H9 (cell line): ENCODE measurements at regions not wholly inside any gene's neighbourhood (a gene's known extent, or its start where the extent isn't known, plus 50 kb on each side); places are given as distances from the start of the nearest gene placed in this dataset.

Experiments
- DNase-seq: peaks from one replicate; pipeline ENCODE4 v3.0.0-alpha.2; 2017
- H2AFZ ChIP-seq: one replicate; pipeline ENCODE4 v1.6.1; 2013; ENCODE audit warnings: mild to moderate bottlenecking, low read length, control low read depth, moderate library complexity
- H2AK5ac ChIP-seq: 2 replicates; pipeline ENCODE4 v1.6.1; 2013; ENCODE audit warnings: low read length, control low read depth, mixed read lengths; ENCODE audit not compliant: insufficient read length
- H2BK120ac ChIP-seq: one replicate; pipeline ENCODE4 v1.6.1; 2013; ENCODE audit warnings: low read depth, mild to moderate bottlenecking, low read length, control low read depth, inconsistent platforms; ENCODE audit not compliant: poor library complexity, severe bottlenecking
- H2BK12ac ChIP-seq: 2 replicates; pipeline ENCODE4 v1.6.1; 2013; ENCODE audit warnings: low read length, control low read depth, mixed read lengths, low read depth; ENCODE audit not compliant: insufficient read length
- H2BK15ac ChIP-seq: 2 replicates; pipeline ENCODE4 v1.6.1; 2013; ENCODE audit warnings: low read depth, low read length, control low read depth
- H2BK20ac ChIP-seq: one replicate; pipeline ENCODE4 v1.6.1; 2013; ENCODE audit warnings: low read depth, mild to moderate bottlenecking, low read length, control low read depth, inconsistent platforms; ENCODE audit not compliant: poor library complexity, severe bottlenecking
- H2BK5ac ChIP-seq: 2 replicates; pipeline ENCODE4 v1.6.1; 2013; ENCODE audit warnings: low read length, control low read depth, mixed read lengths; ENCODE audit not compliant: insufficient read length
- H3K14ac ChIP-seq: 2 replicates; pipeline ENCODE4 v1.6.1; 2013; ENCODE audit warnings: low read length, control low read depth; ENCODE audit not compliant: insufficient read depth
- H3K18ac ChIP-seq: 2 replicates; pipeline ENCODE4 v1.6.1; 2013; ENCODE audit warnings: low read depth, mild to moderate bottlenecking, mixed read lengths, low read length, control low read depth; ENCODE audit not compliant: insufficient read length
- H3K23ac ChIP-seq: 2 replicates; pipeline ENCODE4 v1.6.1; 2013; ENCODE audit warnings: low read length, control low read depth, mixed read lengths, low read depth; ENCODE audit not compliant: insufficient read length
- H3K23me2 ChIP-seq: 2 replicates; pipeline ENCODE4 v1.6.1; 2013; ENCODE audit warnings: low read depth, mild to moderate bottlenecking, mixed read lengths, low read length, control low read depth; ENCODE audit not compliant: insufficient read length, poor library complexity, severe bottlenecking
- H3K27ac ChIP-seq: 2 replicates; pipeline ENCODE4 v1.5.1; 2013; ENCODE audit warnings: low read length, control low read depth, mixed read lengths, low read depth; ENCODE audit not compliant: insufficient read length
- H3K27me3 ChIP-seq: 2 replicates; pipeline ENCODE4 v1.6.1; 2013; ENCODE audit warnings: low read length, control low read depth, inconsistent platforms; ENCODE audit not compliant: insufficient read depth
- H3K4ac ChIP-seq: 2 replicates; pipeline ENCODE4 v1.6.1; 2013; ENCODE audit warnings: low read depth, mild to moderate bottlenecking, control low read depth, inconsistent platforms, low read length, moderate library complexity
- H3K4me1 ChIP-seq: 2 replicates; pipeline ENCODE4 v1.6.1; 2013; ENCODE audit warnings: low read length, control low read depth, inconsistent platforms; ENCODE audit not compliant: insufficient read depth
- H3K4me2 ChIP-seq: 2 replicates; pipeline ENCODE4 v1.6.1; 2013; ENCODE audit warnings: low read length, control low read depth, mixed read lengths; ENCODE audit not compliant: insufficient read length, insufficient read depth
- H3K56ac ChIP-seq: 2 replicates; pipeline ENCODE4 v1.6.1; 2013; ENCODE audit warnings: low read depth, mild to moderate bottlenecking, mixed read lengths, low read length, control low read depth; ENCODE audit not compliant: insufficient read length
- H3K79me1 ChIP-seq: 2 replicates; pipeline ENCODE4 v1.6.1; 2013; ENCODE audit warnings: low read depth, mild to moderate bottlenecking, moderate library complexity, low read length, control low read depth, inconsistent platforms; ENCODE audit not compliant: insufficient read depth, poor library complexity, severe bottlenecking
- H3K79me2 ChIP-seq: 2 replicates; pipeline ENCODE4 v1.6.1; 2013; ENCODE audit warnings: low read length, control low read depth, inconsistent platforms; ENCODE audit not compliant: insufficient read depth
- H3K9ac ChIP-seq: 2 replicates; pipeline ENCODE4 v1.6.1; 2013; ENCODE audit warnings: low read length, control low read depth, mixed read lengths; ENCODE audit not compliant: insufficient read length; ENCODE audit errors: extremely low read depth
- H3K9me3 ChIP-seq: one replicate; pipeline ENCODE4 v1.6.1; 2013; ENCODE audit warnings: low read depth, low read length, inconsistent platforms; ENCODE audit not compliant: control insufficient read depth
- H3T11ph ChIP-seq: one replicate; pipeline ENCODE4 v1.6.1; 2013; ENCODE audit warnings: mild to moderate bottlenecking, low read length, control low read depth, inconsistent platforms
- H4K20me1 ChIP-seq: one replicate; pipeline ENCODE4 v1.6.1; 2013; ENCODE audit not compliant: control insufficient read depth, insufficient read length, insufficient read depth
- H4K5ac ChIP-seq: 2 replicates; pipeline ENCODE4 v1.6.1; 2013; ENCODE audit warnings: low read depth, mild to moderate bottlenecking, mixed read lengths, low read length, control low read depth; ENCODE audit not compliant: insufficient read length
- H4K8ac ChIP-seq: replicated peaks from 2 replicates; pipeline ENCODE4 v1.6.1; 2013; ENCODE audit warnings: low read length, control low read depth, mixed read lengths, low read depth; ENCODE audit not compliant: insufficient read length
- H4K91ac ChIP-seq: 2 replicates; pipeline ENCODE4 v1.6.1; 2013; ENCODE audit warnings: low read depth, mild to moderate bottlenecking, moderate library complexity, mixed read lengths, low read length, control low read depth; ENCODE audit not compliant: insufficient read length
- H3K27ac Mint-ChIP-seq, 3 experiments: 2 replicates in 2 of 3; 3 replicates in 1 of 3; pipeline ENCODE4 v1.8.0; 2020 to 2021; ENCODE audit warnings: mixed read lengths in 3 of 3, mild to moderate bottlenecking in 1 of 3, moderate library complexity in 1 of 3
- H3K27me3 Mint-ChIP-seq: 2 replicates; pipeline ENCODE4 v1.8.0; 2021; ENCODE audit warnings: low read depth, mild to moderate bottlenecking, moderate library complexity, mixed read lengths
- H3K36me3 Mint-ChIP-seq, 3 experiments: 2 replicates in 2 of 3; 3 replicates in 1 of 3; pipeline ENCODE4 v1.8.0; 2020 to 2021; ENCODE audit warnings: low read depth in 3 of 3, mixed read lengths in 3 of 3; ENCODE audit not compliant: insufficient read depth in 1 of 3
- H3K4me1 Mint-ChIP-seq, 2 experiments: 2 replicates each; pipeline ENCODE4 v1.8.0; 2020; ENCODE audit warnings: mixed read lengths in 2 of 2
- H3K4me3 Mint-ChIP-seq, 2 experiments: 2 replicates in 1 of 2; 3 replicates in 1 of 2; pipeline ENCODE4 v1.8.0; 2020 to 2021; ENCODE audit warnings: mild to moderate bottlenecking in 2 of 2, mixed read lengths in 2 of 2, moderate library complexity in 1 of 2
- H3K9me3 Mint-ChIP-seq, 2 experiments: 2 replicates in 1 of 2; 3 replicates in 1 of 2; pipeline ENCODE4 v1.8.0; 2020; ENCODE audit warnings: mild to moderate bottlenecking in 2 of 2, mixed read lengths in 2 of 2, moderate library complexity in 1 of 2
- CTCF ChIP-seq: fragments of 200-600 bp; sonication (generic); conservative IDR thresholded peaks from 3 replicates; pipeline ENCODE4 v1.8.0; 2021; ENCODE audit warnings: antibody characterized with exemption, mild to moderate bottlenecking
- WGBS: extraction: QIAGEN DNeasy Blood & Tissue Kit; methylation state at CpG from one replicate; pipeline ENCODE4 v1.1.7; 2013; ENCODE audit warnings: missing lambda C conversion rate, low lambda C conversion rate, mixed read lengths; ENCODE audit not compliant: insufficient read length; ENCODE audit errors: extremely low coverage; 5-methylcytosine and 5-hydroxymethylcytosine counted together

- Histone ChIP-seq H2AFZ (no peak overlapping the region), H3K23ac (no peak overlapping the region), H2AK5ac (no peak overlapping the region), H4K91ac (no peak overlapping the region), H3K27me3 (no peaks in the 10 kb centered on the region), H3K23me2 (no peaks in the 10 kb centered on the region), H3K4ac (no peak overlapping the region), H2BK20ac (no peak overlapping the region), H3K27ac (no peak overlapping the region), H3T11ph (no peak overlapping the region), H4K20me1 (no peaks in the 10 kb centered on the region), H3K79me1 (no peaks in the 10 kb centered on the region), H3K4me1 (no peaks in the 10 kb centered on the region), H2BK5ac (no peak overlapping the region), H2BK120ac (no peak overlapping the region), H3K56ac (no peak overlapping the region), H3K9me3 (peaks cover 9% of the 10 kb centered on the region), H3K14ac (no peak overlapping the region), H2BK15ac (no peak overlapping the region), H3K9ac (no peak overlapping the region), H2BK12ac (no peak overlapping the region), H4K8ac (no peak overlapping the region), H3K79me2 (no peaks in the 10 kb centered on the region), H3K18ac (no peak overlapping the region), H4K5ac (no peak overlapping the region), H3K4me2 (no peak overlapping the region)
- Mint-ChIP-seq H3K27me3 (no peaks in the 10 kb centered on the region), H3K4me1 (no peaks in the 10 kb centered on the region), H3K27ac (no peak overlapping the region), H3K9me3 (peaks cover 9% of the 10 kb centered on the region in 2 experiments), H3K4me3 (no peak overlapping the region), H3K36me3 (peaks cover 7 to 10% (median 9%) of the 10 kb centered on the region in 3 experiments)
- DNase-seq, result no peak
- TF ChIP-seq CTCF, result no peak
- no CpG with 5 or more reads among the region's 1 CpG for WGBS
These were observed 150.1 kb upstream of the LRRC4C start for GRCh38 chr11:41609511-41609910.
